ENCODE measurements at regions not wholly inside any gene's neighbourhood (a gene's known extent, or its start where the extent isn't known, plus 50 kb on each side); places are given as distances from the start of the nearest gene placed in this dataset.

- no peak for TF ChIP-seq ZNF274 (IDR thresholded peaks at IDR 0.05; ENCODE audit: low read depth, low read length)
- no peak for TF ChIP-seq YY1 (IDR thresholded peaks at IDR 0.05; ENCODE audit: insufficient read depth, insufficient read length)
Measured at GRCh38 chr1:229124116-229124515, 146.8 kb upstream of the RAB4A start.

All from NT2/D1 (cell line).